NCI-H2081 treated with DMSO at 0.1 percent for 48 hours (cell line): ENCODE measurements at regions not wholly inside any gene's neighbourhood (a gene's known extent, or its start where the extent isn't known, plus 50 kb on each side); places are given as distances from the start of the nearest gene placed in this dataset.

Experiments used
- DNase-seq: peaks from one replicate; lab custom pipeline; 2025; lab: John Stamatoyannopoulos, UW

DNA sequence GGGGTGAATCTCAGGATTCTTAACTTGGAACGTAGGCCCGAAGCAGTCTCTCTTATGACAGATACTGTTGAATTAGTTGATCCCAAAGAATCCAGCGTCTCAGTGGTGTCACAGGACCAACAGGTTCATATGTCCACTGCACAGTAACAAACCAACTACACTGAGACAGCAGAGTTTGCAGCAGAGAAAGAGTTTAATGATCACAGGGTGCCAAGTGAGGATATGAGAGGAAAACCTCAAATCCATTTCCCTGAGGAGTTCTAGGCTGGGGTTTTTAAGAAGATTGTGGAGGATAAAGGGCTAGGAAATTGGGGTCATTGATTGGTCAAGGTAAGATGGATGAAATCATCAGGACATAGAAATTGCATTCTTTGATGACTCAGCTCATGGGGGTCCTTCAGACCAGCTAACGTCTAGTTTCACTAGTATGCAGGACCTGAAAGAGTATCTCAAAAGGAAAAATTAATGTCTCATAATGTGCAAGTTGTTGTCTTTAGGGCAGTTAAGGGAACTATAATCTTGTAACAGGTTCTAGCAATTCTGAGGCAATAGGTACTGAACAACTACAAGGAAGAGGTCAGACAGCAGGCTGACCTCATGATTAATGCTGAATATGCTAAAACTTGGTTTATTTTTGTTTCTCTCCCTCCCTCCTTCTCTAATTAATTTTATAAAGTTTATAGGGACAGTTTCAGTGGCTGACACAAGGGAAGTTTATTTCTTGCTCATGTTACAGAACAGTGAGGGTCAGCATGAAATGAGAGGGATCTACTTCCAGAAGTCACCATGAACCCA, 310.9 kb upstream of the NEBL start:
- no peak for DNase-seq

DNA sequence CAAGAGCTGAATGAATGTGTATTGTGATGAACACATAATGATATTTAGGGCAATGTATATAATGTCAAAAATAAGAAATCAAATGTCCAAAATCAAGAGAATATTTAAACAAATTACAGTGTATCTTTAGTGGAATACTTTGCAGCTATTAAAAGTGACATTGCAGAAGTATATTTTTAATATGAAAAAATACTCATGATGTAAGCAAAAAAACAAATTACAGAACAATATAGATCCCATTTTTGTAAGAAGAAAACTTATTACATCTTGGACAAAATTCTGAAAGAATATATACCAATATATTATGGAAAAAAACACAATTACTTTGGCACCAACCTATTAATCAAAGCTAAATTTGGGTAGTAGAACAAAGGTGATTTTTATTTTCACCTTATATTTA, 308.2 kb upstream of the NEBL start:
- no peak for DNase-seq

DNA sequence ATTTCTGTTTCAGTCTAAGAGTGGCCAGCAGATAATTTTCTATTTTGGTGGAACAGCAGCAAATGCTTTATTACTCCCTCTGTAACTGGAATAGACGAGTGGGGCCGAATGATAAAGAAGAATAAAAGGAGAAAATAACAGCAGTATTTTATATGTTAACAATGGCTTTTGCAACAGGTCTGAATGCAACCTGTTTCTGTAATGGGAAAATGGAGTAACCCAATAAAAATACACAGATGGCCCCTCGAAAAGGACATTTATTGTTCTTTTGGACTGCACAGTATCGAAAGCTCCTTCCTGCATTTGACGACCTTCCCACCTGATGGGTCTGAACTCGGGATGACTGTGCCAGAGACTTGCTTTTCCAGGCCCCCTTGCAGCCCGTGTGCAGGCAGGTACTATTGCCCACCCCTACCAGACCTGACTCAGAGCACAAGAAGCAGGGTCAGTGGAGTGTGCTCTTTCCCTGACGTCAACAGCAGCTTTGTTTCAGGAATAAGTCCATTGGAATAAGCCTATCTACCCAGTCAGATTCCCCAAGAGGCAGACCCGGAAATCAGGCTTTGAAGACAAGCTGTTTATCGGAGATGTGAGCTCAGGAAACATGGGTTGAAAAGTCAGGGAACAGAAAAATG, 306.5 kb upstream of the NEBL start:
- no peak for DNase-seq

DNA sequence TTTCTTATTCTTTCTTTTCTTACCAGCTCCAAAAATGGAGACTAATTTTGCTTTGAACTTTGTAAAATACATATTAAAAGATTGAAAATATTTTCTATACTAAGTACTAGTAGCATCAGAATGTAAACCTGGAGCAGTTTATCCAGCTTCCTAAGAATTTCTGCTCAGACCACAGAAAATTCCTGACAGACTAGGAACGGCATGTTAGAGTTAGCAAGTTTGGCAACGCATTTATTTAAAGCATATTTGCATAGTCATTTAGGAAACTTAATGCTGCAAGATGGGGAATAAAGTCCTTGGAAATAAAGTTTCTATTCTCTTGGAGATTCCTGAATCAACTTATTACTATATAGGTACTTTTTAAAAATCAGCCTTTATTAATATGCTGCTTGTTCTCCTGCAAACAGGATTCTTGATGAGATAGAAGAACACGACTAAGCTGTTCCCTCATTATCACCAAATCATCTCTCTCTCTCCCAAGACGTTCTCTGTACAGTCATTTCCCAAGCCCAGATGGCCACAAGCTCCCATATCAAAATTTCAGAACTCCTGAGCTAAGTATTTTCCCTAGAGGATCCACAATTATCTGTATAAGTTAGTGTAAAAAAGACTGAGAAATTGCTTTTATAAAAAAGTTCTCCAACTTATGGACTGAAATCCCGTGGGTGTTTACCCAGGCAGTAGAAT, 305.8 kb upstream of the NEBL start:
- no peak for DNase-seq

DNA sequence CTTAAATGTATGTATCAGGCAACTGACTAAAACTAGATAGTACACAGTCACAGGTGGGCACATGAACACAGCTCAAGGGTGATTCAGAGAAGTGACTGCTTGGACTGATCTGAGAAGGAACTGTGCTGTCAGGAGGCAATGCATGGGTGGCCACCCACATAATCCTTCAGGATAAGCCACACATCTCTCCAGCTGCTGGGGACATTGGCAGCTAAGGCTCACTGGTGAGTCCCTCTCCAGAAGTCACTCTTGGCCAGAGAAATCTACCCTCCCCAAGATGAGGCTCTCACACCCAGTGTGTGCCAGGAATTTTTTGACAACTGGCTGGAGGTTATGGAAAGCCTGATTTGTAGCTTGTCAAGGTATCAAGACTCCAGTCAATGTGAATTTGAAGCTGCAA, 302.4 kb upstream of the NEBL start:
- no peak for DNase-seq

DNA sequence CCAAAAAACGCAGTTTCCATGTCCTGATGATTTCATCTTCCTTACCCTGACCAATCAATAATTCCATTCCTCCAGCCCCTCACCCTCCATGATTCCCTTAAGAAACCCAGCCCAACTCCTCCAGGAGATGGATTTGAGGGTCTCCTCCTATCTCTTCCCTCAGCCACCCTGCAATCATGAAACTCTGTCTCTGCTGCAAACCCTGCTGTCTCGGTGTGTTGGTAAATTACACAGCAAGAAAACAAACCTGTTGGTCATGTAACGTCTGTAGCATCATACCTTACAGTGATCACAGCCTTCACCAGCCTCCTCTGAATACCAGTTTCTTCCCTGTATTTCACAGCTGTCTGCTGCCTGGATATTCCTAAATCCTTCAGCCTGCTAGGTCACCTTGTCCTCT, 300.7 kb upstream of the NEBL start:
- DNase-seq, result no peak

DNA sequence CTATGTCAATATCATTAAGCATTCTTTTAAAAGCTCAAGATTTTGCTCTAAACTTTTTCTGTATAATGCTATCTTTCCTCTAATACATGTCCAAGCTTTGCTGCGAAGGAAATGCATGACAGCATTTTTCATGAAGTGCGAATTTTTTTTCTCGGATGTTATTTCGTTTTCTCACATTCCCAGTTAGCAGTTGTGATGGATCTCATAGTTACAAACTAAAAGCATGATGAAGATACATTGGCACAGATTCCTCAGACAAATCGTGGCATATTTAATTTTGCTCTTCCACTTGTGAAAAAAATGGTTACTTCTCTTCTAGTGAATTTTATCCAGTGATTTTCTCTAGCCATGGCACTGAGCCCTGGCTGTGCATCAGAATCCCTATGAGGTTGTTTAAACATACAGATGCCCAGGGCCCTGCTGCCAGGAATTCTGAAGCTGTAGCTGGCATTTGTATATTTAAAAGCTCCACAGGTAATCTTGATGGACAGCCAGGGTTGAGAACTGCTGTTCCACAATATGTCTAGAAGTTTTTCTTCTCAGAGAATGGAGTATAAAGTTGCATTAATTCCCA, 299.8 kb upstream of the NEBL start:
- no peak for DNase-seq

DNA sequence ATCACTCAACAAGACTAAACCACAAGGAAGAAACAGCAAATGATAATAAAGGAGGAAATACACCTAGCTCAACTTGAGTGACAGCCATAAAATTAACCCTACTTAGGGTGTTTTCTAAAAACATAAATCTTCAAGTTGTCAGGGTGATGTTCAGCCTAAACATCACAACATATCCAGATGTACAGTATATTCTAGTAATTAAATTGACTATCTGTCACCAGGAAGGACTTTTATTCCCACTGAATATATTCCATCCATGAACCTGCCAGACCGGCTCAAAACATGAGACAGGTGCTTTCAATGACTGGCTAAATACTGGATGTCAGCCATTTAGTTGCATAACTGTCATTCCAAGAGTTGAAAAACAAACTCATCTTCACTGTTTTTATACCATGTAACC, 298.1 kb upstream of the NEBL start:
- DNase-seq, result no peak

DNA sequence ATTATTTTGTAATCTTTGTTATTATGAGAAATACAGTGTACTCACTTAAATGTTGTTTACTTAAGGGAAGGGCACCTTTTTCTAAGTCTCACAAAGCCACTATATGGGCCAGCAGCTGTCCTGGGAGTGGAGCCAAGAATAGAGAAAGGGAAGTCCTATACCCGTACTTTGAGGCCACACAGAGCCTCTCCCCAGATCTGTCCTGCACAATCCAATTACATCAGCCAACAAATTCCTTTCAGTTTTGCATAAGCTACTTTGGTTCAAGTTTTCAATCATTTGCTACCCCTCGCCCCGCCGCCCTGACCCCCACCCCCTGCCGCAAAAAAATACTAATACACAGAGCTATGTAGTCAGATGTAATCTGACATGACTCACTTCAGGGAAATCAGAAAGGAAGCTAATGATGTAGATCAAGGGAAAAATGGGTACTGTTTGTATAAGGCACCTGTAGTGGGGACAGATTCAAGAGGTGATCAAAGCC, 297.4 kb upstream of the NEBL start:
- DNase-seq, result no peak

DNA sequence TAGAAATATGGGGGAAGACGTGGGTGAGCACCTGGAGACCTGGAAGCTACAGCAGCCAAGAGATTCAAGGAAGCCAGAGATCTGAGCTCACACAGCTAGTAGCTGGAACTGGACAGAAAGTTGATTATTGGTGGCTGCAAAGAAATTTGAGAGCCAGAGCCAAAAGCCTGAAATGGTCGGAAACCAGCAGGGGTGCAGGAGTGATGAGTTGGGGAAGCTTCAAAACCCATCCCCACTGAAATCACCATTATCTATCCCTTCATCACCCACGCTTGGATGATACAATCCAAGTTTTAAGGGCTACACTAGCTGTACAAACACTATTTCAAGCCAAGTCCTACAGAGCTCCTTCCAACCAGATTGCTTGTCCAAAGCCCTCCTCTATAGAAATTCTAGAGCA, 296.1 kb upstream of the NEBL start:
- DNase-seq, result no peak

DNA sequence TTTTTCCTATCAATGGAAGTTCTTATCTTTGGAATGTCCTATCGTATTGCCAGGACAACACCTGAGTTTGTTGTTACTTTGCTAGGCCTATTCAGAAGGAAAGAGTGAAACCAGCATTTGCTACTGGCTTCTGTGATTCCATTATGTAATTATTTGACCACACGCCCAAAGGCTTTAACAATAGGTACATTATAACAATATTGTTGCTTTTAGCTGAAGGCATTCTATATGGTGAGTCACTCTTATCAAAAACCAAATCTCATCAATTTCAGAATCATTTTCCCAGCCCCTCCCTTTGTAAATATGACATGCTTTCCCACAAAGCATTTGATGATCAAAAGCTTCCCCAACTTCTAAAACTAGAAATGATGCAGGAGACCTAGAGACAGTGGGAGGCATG, 294.4 kb upstream of the NEBL start:
- no peak for DNase-seq

DNA sequence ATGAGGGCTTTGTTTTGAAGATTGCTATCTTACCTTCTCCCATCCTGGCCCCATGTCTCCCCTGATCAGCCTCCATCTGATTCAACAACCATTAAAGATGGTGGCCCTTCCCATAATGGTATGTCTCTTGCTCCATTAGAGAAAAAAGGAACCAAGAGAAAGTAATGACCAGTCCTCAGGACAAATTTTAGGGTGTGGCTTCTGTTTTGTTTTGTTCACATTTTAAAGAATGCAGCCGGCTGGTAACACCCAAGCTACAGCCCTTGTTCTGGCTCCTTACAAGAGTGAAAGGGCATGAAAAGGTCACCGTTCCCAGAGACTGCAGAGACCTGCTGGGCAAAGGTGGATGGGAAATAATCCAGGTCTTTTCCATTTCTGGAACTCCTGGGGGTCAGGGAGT, 287.9 kb upstream of the NEBL start:
- no peak for DNase-seq

DNA sequence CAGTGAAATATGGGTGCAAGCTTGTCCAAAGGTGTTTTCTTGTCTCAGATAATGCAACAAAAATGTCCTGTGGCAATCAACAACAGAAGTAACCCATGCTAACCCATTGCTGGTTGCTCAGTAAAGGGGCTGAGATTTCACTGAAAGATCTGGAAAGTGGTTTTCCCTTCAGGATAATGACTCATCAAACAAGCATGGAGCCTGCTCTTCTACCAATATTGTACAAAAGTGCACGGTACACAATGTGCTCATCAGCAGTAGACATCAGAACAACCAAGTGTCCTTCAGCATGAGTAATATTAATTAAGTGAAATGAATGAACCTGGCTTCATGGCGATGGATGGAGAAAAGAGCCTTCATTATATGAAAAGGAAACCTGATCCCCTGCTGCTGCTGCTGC, 287.1 kb upstream of the NEBL start:
- DNase-seq, result no peak

DNA sequence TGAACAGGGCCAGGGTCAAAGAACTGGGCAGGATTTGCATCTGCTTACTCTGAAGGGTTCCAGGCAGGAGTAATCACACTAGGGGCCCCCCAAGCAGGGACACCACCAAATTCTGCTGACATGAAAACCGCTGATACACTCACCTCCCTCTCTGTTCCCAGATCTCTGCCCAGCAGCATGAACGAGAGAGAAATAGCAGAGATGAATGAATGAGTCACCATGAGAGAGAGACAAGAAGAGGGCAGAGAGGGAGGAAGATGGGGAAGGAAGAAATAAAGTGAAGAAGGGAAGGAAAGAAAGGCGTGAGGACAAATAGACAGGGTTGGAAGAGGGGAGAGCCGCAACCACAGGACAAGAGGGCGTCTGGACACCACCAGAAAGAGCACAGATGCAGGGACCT, 285.9 kb upstream of the NEBL start:
- DNase-seq, result no peak

DNA sequence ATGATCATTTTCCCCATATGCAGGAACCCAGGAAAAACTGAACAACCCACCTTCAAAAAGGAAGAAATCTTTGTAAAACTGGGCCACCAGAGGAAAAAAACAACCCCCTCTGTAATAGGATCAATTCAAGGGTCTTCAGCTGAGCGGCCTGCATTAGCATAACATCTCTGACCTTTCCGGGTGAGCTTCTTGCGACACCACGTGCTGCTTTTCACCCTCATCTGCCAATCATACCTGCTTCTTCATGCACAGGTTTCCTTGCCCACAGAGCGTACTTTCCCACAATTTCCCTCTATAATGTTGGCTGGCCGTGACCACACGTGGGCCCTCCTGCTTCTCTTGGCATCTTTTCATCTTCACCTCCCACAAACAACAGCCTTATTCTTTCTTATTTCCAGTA, 284.3 kb upstream of the NEBL start:
- no peak for DNase-seq

DNA sequence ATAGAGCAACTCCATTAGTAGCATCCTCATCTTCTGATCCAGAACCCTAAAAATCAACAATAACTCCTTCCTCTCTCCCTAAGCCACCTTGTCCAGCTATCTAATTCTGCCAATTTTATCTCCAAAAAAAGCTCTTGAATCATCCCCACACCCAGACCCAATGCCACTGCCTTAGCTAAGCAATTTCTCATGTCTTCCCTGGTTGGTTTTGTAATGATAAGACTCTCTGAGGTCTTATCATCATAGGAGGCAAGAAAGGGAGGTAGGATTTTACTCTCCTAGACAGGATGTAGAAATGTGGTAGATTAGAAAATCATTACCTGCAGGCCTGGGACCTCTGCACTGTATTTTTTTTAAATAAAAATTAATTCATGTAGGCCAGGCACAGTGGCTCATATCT, 283.5 kb upstream of the NEBL start:
- no peak for DNase-seq

DNA sequence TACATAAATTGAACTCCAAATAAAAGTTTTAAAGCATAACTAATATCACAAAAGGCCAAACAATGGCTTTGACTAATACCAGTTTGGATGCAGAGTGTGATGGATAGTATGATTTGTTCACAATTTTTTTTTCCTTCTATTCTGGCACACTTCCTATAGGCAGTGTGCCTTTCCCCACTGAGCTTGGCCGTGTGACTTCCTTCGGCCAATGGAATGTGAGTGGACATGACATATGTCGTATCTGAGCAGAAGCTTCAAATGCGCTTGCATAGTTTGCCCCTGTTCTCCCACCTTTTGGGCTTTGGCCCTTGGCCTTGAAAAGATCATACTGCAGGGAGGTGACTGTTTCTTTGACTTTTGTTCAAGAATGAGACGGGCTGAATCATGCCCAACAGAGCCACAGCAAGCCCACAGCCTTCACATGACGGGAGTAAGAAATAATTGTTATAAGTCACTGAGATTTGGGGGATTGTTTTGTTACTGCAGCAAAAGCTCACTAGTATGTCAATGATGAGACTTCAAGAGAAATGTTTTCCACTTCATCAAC, 279.9 kb upstream of the NEBL start:
- no peak for DNase-seq

DNA sequence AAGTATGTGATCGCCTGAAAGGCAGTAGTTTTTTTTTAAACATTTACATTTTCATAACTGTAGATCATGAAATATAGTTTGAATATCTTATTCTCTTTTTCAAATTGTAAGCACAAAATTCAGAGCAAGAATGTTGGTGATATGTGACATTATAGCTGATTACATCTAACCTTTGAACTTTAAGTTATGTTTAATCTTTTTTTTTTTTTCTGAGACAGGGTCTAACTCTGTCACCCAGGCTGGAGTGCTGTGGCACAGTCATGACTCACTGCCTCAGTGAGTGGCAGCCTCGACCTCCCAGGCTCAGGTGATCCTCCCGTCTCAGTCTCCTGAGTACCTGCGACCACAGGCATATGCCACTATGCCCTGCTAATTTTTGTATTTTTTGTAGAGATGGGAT, 278.7 kb upstream of the NEBL start:
- no peak for DNase-seq

DNA sequence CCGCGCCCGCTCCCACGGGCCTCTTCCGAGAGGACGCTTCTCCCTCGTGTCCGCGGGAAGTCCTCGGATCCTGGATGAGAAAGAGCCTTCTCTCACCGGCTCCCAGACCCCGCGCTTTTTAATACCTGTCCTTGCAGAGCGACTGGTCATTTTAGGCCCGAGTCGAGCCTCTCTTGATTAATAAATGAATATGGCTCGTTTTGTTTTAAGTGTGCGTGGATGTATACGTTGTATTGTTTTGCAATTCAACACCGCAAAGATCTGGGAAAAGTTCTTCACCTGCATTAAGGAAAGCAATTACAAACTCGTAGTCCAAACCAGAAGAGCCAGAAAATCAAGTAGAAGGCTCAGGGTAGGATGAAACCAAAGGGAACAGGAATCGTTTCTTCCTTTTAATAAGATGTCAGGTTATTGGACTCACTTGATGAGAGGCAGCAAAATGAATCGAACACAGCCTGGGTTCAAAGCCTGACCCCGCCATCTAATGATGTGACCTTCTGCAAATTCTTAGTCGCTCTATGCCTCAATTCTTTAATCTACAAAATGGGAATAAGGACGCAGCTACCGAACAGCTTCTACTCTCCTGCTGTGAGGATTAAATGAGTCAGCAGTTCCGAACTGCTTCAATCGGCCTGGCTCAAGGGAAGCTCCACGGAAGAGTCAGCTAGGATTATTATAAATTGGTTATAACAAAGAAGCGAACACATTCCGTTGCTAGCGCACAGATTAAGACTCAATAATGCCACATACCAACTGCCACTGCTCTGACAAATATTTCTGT, 277.8 kb upstream of the NEBL start:
- no peak for DNase-seq

DNA sequence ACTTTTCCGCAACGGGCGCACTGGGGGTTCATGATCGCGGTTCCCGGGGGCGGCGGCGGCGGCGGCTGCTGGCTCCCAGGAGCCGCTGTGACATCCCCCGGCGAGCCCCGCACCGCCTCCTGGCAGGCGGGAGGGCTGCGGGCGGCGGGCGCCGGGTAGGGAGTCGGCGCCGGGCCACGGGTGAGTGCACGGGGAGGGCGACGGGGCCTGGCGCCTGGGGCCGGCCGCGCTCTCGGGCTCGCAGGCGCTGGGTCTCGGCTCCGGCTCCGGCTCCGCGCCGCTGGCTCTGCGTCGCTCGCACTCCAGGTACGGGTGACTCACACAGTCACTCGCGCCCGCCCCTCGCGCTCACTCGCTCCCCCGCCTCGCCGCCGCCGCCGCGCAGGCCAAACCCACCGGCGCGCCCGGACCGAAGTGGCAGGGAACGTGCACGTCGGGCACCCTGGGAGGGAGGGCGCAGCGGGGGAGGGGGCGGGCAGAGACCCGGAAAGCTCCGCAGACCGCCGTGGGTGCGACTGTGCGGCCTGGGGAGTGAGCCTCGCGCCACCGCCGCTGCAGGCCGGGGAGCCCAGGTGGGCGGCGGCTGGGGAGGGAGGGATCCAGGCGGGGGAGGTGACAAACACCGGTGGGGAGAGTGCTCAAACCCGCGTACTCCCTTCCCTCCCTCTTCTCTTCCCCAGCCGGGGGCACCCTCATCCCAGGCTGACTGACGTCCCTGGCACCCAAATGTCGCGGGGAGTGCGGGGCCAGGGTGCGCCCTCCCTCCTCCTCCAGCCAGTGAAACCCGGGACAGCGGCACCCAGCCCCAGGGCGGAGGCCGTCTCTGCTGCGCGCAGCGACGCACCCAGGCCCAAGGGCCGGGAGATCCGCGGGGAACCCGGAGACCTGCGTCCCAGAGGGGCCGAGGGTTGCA, 276.9 kb upstream of the NEBL start:
- no peak for DNase-seq
